Kidney epithelial cell (primary cell): ENCODE measurements at regions not wholly inside any gene's neighbourhood (a gene's known extent, or its start where the extent isn't known, plus 50 kb on each side); places are given as distances from the start of the nearest gene placed in this dataset.

Experiments used
- DNase-seq: peaks from one replicate; pipeline ENCODE4 v3.0.0-alpha.2; 2010; ENCODE audit warnings: low read depth
- H3K27me3 ChIP-seq: 2 replicates; pipeline ENCODE4 v1.6.0; 2011; ENCODE audit warnings: low read length; ENCODE audit not compliant: control insufficient read depth, insufficient read depth
- H3K36me3 ChIP-seq: 2 replicates; pipeline ENCODE4 v1.5.1; 2011; ENCODE audit warnings: low read length; ENCODE audit not compliant: control insufficient read depth, insufficient read depth
- H3K4me3 ChIP-seq: 2 replicates; pipeline ENCODE4 v1.5.1; 2011; ENCODE audit warnings: low read depth, mild to moderate bottlenecking, control low read depth, low read length
- TF ChIP-seq, protein P1 (sequence below): IDR thresholded peaks from 2 replicates; pipeline ENCODE4 v1.5.1; 2011; ENCODE audit warnings: mild to moderate bottlenecking, moderate library complexity, low read length, control low read depth, inconsistent platforms; ENCODE audit not compliant: insufficient read depth, poor library complexity, severe bottlenecking

DNA sequence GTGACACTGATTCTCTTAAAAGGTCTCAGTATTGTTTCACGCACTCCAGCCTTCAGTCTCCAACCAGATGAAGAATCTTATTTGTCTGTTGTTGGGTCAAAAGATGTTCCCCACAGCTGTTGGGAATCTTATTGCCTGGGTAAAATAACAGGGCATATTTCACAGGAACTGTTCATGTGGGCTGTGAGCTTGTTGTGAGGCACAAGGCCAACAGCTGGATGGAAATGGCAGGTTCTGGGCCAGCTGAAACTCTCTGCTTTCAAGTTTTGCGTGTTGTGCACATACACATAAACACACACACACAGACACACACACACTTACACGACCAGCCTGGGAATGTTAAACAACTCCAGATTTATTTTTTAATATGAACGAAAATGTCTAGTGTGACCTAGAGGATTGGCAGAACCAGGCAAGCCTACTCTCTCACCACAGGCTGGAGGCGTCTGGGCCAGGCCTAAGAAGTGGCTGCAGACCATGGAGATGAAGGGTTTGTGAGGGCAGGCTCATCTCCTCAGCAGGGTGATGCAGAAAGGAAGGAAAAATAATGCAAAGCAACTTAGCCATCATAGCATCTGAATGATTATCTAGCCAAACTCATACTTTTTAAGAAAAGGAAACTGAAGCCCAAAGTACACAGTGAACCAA lies 357.0 kb downstream of the TTLL7 start:
- DNase-seq = no peak
- no peaks in the 10 kb centered on the region for H3K27me3 ChIP-seq
- no peaks in the 10 kb centered on the region for H3K36me3 ChIP-seq
- H3K4me3 ChIP-seq = no peak overlapping the region
- TF ChIP-seq, protein P1, sequence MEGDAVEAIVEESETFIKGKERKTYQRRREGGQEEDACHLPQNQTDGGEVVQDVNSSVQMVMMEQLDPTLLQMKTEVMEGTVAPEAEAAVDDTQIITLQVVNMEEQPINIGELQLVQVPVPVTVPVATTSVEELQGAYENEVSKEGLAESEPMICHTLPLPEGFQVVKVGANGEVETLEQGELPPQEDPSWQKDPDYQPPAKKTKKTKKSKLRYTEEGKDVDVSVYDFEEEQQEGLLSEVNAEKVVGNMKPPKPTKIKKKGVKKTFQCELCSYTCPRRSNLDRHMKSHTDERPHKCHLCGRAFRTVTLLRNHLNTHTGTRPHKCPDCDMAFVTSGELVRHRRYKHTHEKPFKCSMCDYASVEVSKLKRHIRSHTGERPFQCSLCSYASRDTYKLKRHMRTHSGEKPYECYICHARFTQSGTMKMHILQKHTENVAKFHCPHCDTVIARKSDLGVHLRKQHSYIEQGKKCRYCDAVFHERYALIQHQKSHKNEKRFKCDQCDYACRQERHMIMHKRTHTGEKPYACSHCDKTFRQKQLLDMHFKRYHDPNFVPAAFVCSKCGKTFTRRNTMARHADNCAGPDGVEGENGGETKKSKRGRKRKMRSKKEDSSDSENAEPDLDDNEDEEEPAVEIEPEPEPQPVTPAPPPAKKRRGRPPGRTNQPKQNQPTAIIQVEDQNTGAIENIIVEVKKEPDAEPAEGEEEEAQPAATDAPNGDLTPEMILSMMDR = no peak

DNA sequence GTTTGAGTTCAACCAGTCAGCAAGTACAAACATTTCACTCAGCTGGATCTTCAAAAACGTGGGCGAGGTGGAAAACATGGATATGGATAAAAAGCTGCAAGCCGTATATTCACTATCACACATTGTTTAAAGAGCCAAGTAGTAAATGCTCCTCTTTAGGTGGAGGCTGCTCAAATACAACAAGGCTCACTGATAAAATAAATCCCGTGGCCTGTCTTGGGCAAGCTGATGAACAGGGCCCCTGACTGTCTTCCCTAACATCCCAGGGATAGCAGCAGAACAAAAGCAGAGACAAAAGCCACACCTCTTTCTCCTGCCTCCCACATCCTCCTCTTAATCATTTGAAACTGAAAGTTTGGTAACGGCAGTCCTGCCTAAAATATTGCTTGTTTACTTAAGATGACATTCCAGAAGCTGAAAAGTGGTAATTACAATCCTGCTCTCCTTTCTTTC lies 357.7 kb downstream of the TTLL7 start:
- no peaks in the 10 kb centered on the region for H3K36me3 ChIP-seq
- DNase-seq = no peak
- no peak overlapping the region for H3K4me3 ChIP-seq
- H3K27me3 ChIP-seq = no peaks in the 10 kb centered on the region
- TF ChIP-seq, protein P1 = no peak

DNA sequence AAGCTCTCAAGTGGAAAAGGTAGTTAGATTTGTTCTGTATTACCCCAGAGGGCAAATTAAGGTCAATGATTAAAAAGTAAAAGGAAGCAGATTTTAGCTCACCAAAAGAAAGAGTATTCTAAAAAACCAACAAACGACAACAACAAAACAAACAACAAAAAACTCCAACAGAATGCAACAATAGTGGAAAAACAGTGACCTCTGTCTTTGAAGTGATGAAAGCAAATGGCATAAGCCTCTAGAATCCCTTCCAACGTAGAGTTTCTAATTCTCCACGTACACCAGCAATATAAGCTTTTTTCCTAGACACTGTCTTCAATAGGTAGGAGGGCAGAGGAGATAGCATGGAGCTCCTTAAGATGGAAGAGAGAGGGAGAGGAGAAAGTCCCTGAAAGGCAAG lies 359.1 kb downstream of the TTLL7 start:
- DNase-seq = no peak
- no peaks in the 10 kb centered on the region for H3K36me3 ChIP-seq
- H3K27me3 ChIP-seq = no peaks in the 10 kb centered on the region
- TF ChIP-seq, protein P1 = no peak
- no peak overlapping the region for H3K4me3 ChIP-seq

DNA sequence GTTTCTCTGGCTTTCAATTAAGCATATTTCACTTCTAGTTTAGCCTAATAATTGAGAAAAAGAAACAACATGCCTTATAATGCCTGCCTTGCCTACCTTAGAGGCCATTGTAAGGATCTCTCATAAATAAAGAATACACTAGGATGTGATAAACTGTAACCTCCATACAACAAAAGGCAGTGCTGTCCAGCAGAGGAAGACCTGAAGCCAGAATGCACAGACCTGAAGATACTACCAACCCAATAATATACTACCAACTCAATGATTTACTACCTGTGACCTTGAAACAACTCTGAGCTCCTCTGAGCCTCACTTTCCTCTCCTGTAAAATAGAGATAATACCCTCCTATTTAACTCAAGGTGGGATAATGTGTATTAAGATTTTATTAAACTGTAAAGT lies 361.3 kb downstream of the TTLL7 start:
- H3K27me3 ChIP-seq = no peaks in the 10 kb centered on the region
- H3K4me3 ChIP-seq = no peak overlapping the region
- TF ChIP-seq, protein P1 = no peak
- DNase-seq = no peak
- H3K36me3 ChIP-seq = no peaks in the 10 kb centered on the region

DNA sequence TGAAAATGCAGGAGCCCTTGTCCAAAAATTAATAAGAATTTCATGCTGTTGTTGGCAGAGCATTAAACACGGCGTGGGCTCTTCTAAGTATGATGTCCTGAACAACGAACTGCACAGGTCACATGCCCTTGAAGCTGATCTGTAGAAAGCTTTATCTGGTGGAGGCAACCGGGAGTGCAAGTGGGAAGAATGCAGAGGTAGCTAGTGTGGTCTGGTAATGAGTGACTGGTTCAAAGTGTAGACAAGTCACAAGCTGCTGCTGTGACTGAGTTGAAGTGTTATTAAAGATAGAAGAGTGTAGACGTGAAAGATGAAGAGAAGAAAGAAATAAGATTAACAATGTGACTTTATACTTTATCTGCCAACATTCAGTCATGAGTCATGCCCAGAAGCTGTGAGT lies 361.9 kb downstream of the TTLL7 start:
- TF ChIP-seq, protein P1 = no peak
- no peak overlapping the region for H3K4me3 ChIP-seq

DNA sequence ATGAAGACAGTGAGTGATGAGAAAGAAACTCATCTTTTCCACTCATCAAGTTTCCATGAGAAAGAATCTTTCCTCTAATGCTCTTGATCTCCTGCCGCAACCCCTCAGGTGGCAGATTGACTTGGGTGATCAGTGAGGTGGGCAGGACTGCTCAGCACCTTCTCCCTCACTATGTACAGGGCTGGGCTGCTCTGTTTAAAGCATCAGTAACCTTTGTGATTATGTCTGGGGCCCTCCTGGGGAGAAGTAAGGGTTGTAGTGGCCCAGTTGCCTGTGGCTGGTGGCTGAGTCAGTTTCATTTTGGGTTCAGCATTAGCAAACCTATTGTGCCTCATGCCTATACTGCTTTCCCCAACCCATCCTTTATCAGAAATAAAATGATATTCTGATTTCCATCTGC lies 366.0 kb downstream of the TTLL7 start:
- TF ChIP-seq, protein P1 = no peak
- no peaks in the 10 kb centered on the region for H3K27me3 ChIP-seq
- no peaks in the 10 kb centered on the region for H3K36me3 ChIP-seq
- H3K4me3 ChIP-seq = no peak overlapping the region
- no peak for DNase-seq

More for the DNA sequence above, 361.9 kb downstream of the TTLL7 start:
- no peaks in the 10 kb centered on the region for H3K36me3 ChIP-seq
- H3K27me3 ChIP-seq = no peaks in the 10 kb centered on the region
- DNase-seq = no peak
